ENCODE measurements at regions not wholly inside any gene's neighbourhood (a gene's known extent, or its start where the extent isn't known, plus 50 kb on each side); places are given as distances from the start of the nearest gene placed in this dataset.
A peak's percentile ranks its signal among the peaks of the same experiment; 100 is the strongest.

DNA sequence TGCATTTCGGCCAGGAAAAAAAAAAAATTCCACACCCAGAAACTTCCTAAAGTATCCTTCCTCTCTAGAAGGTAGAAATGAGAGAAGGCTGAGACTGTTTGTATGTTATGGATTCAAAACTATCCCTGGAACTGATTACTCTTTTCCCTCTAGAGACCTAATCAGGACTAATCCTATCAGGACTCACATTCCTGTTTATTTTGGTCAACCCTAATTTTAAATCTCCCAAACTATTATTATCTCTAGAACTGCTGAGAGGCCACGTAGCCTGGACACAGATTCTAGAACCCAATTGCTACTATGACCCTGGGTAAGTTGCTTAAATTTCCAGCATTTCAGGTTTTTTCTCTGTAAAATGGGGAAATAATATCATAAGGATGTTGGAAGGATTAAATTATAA lies 346.8 kb upstream of the MEOX2 start:
- Histone ChIP-seq H3K9ac (ENCODE audit: low read depth, low read length) (no peak overlapping the region), H3K9me3 (ENCODE audit: control insufficient read depth, insufficient read depth, low read length) (no peaks in the 10 kb centered on the region), H2BK15ac (ENCODE audit: low read depth, low read length) (0 out of 3 replicates have a peak overlapping the region, but pooled peaks have one; percentile 34), H4K8ac (ENCODE audit: low read depth in 2 of 2, low read length in 2 of 2) (peak overlapping the region in 1 of 2 experiments; percentile 9; a peak in 1 of 4 replicates), H2AFZ (replicated peaks; ENCODE audit: low read length, poor library complexity) (no peak overlapping the region), H4K5ac (ENCODE audit: low read depth, low read length) (no peak overlapping the region), H3K4ac (ENCODE audit: low read depth, low read length) (0 out of 2 replicates have a peak overlapping the region, but pooled peaks have one; percentile 8), H3K14ac (replicated peaks; ENCODE audit: low read depth, low read length) (no peak overlapping the region), H3K36me3 (ENCODE audit: control insufficient read depth, insufficient read depth, low read length) (no peaks in the 10 kb centered on the region), H3K27ac (ENCODE audit: insufficient read depth, low read length) (no peak overlapping the region), H2AK9ac (replicated peaks; ENCODE audit: low read depth, low read length, poor library complexity) (no peak overlapping the region), H3K18ac (ENCODE audit: low read depth, low read length) (no peak overlapping the region), H2BK20ac (ENCODE audit: low read depth, low read length) (peak overlapping the region; percentile 8; the same call in 1 of the 2 replicates), H3K27me3 (ENCODE audit: control insufficient read depth, insufficient read depth, low read length) (no peaks in the 10 kb centered on the region), H3K4me1 (ENCODE audit: control insufficient read depth, insufficient read depth, low read length) (peaks cover 10% of the 10 kb centered on the region), H3K23ac (ENCODE audit: low read depth, low read length) (no peak overlapping the region; the same call in 1 of the 2 replicates), H2AK5ac (ENCODE audit: low read depth, low read length) (no peak overlapping the region), H3K9me1 (ENCODE audit: insufficient read depth, low read length) (no peaks in the 10 kb centered on the region; the same call in 1 of the 2 replicates), H3K4me3 (ENCODE audit: insufficient read depth, low read depth, low read length) (no peak overlapping the region), H4K91ac (ENCODE audit: insufficient read depth, low read depth, low read length) (no peak overlapping the region; the same call in 1 of the 2 replicates), H3K79me1 (ENCODE audit: low read depth in 1 of 2, low read length in 2 of 2) (no peaks in the 10 kb centered on the region), H3K4me2 (ENCODE audit: low read depth, low read length) (no peak overlapping the region), H2BK120ac (ENCODE audit: low read depth, low read length) (no peak overlapping the region; the same call in 1 of the 2 replicates), H4K20me1 (ENCODE audit: insufficient read depth, low read length) (no peaks in the 10 kb centered on the region), H2BK5ac (ENCODE audit: low read depth, low read length, poor library complexity, severe bottlenecking) (no peak overlapping the region), H3K56ac (ENCODE audit: extremely low read depth, insufficient read depth, low read length) (no peak overlapping the region)
- WGBS, 2 experiments (ENCODE audit: extremely low coverage in 2 of 2, insufficient read length in 1 of 2): no CpG with 5 or more reads among the region's 2 CpGs
- dilution Hi-C loops (cut with HindIII; ENCODE audit: low sequenced_read_pairs, unreplicated experiment): no loop called here
- POLR2A ChIA-PET (ENCODE audit: unreplicated experiment): no interaction called here
- intact Hi-C loops (cut with micrococcal nuclease): no loop called here
- ATAC-seq (ENCODE audit: low read depth): no peak
- BruUV-seq (replicated peaks): no TSS peak
- TF ChIP-seq RCOR1 (IDR thresholded peaks at IDR 0.05; ENCODE audit: insufficient replicate concordance, low read length) (no peak), MAZ (IDR thresholded peaks at IDR 0.05; ENCODE audit: borderline replicate concordance, low read depth, low read length) (no peak), RFX5 (IDR thresholded peaks at IDR 0.05; ENCODE audit: low read depth, low read length) (no peak), MXI1 (IDR thresholded peaks at IDR 0.05; ENCODE audit: borderline replicate concordance, low read depth, low read length) (no peak), MAFK (IDR thresholded peaks at IDR 0.05; ENCODE audit: low read depth, low read length) (no peak), CEBPB (IDR thresholded peaks at IDR 0.05; ENCODE audit: low read depth, low read length) (no peak), POLR2A (IDR thresholded peaks at IDR 0.05; ENCODE audit: low read depth, low read length) (no peak), NFE2L2 (IDR thresholded peaks at IDR 0.05; ENCODE audit: low read depth, low read length) (no peak), BHLHE40 (IDR thresholded peaks at IDR 0.05; ENCODE audit: low read depth, low read length) (no peak), RAD21 (IDR thresholded peaks at IDR 0.05; ENCODE audit: low read length) (no peak), FOS (IDR thresholded peaks at IDR 0.05; ENCODE audit: low read depth, low read length) (no peak), SMC3 (IDR thresholded peaks at IDR 0.05; ENCODE audit: low read depth, low read length) (no peak)
- TF ChIP-seq, protein P1, sequence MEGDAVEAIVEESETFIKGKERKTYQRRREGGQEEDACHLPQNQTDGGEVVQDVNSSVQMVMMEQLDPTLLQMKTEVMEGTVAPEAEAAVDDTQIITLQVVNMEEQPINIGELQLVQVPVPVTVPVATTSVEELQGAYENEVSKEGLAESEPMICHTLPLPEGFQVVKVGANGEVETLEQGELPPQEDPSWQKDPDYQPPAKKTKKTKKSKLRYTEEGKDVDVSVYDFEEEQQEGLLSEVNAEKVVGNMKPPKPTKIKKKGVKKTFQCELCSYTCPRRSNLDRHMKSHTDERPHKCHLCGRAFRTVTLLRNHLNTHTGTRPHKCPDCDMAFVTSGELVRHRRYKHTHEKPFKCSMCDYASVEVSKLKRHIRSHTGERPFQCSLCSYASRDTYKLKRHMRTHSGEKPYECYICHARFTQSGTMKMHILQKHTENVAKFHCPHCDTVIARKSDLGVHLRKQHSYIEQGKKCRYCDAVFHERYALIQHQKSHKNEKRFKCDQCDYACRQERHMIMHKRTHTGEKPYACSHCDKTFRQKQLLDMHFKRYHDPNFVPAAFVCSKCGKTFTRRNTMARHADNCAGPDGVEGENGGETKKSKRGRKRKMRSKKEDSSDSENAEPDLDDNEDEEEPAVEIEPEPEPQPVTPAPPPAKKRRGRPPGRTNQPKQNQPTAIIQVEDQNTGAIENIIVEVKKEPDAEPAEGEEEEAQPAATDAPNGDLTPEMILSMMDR (conservative IDR thresholded peaks at IDR 0.05; ENCODE audit: low read depth, low read length): no peak
- TF ChIP-seq, protein P2, sequence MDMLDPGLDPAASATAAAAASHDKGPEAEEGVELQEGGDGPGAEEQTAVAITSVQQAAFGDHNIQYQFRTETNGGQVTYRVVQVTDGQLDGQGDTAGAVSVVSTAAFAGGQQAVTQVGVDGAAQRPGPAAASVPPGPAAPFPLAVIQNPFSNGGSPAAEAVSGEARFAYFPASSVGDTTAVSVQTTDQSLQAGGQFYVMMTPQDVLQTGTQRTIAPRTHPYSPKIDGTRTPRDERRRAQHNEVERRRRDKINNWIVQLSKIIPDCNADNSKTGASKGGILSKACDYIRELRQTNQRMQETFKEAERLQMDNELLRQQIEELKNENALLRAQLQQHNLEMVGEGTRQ (IDR thresholded peaks at IDR 0.05; ENCODE audit: low read depth, low read length): no peak
- in situ Hi-C loops (cut with MboI; ENCODE audit: low sequenced_read_pairs): no loop called here
- no peak for DNase-seq
- CTCF ChIA-PET: interaction anchor here (1.2 kb wide), 1 partner anchor 84 kb away, joined by 3 read pairs; no protein-coding TSS in a partner anchor
